ENCODE measurements at regions not wholly inside any gene's neighbourhood (a gene's known extent, or its start where the extent isn't known, plus 50 kb on each side); places are given as distances from the start of the nearest gene placed in this dataset.
A peak's percentile ranks its signal among the peaks of the same experiment; 100 is the strongest.
"Not testable (repeated sequence)": the region's sequence is repeated elsewhere in the genome, so short reads cannot be mapped to it uniquely, and the experiment has no call there.

- peak; percentile 39 for DNase-seq
Measured at GRCh38 chrX:125202591-125203248, 117.0 kb upstream of the TEX13C start.

GRCh38 chrX:125203365-125203736 lies 116.3 kb upstream of the TEX13C start:
- DNase-seq = peak; percentile 37

GRCh38 chrX:125203737-125204578 lies 115.7 kb upstream of the TEX13C start:
- DNase-seq = peak; percentile 37

- DNase-seq = no peak
Measured at GRCh38 chrX:125204681-125205132, 115.0 kb upstream of the TEX13C start.

- peak; percentile 42 for DNase-seq
Measured at GRCh38 chrX:125205133-125205917, 114.3 kb upstream of the TEX13C start.

GRCh38 chrX:125205918-125206665 lies 113.6 kb upstream of the TEX13C start:
- DNase-seq = peak; percentile 55

GRCh38 chrX:125210146-125210545 lies 109.5 kb upstream of the TEX13C start:
- no peak for DNase-seq

GRCh38 chrX:125219852-125220251 lies 99.8 kb upstream of the TEX13C start:
- DNase-seq = no peak

GRCh38 chrX:125236955-125237354 lies 82.7 kb upstream of the TEX13C start:
- DNase-seq = no peak

GRCh38 chrX:125248931-125249330 lies 70.7 kb upstream of the TEX13C start:
- DNase-seq = no peak

- DNase-seq = not testable (repeated sequence)
Measured at GRCh38 chrX:125255759-125256158, 63.9 kb upstream of the TEX13C start.

- DNase-seq = no peak
Measured at GRCh38 chrX:125262836-125263235, 56.8 kb upstream of the TEX13C start.

- DNase-seq = no peak
Measured at GRCh38 chrX:125266153-125266660, 53.5 kb upstream of the TEX13C start.

All from NCI-H748 treated with DMSO at 0.1 percent for 48 hours (cell line).